ENCODE measurements at regions not wholly inside any gene's neighbourhood (a gene's known extent, or its start where the extent isn't known, plus 50 kb on each side); places are given as distances from the start of the nearest gene placed in this dataset.
"Not testable (repeated sequence)": the region's sequence is repeated elsewhere in the genome, so short reads cannot be mapped to it uniquely, and the experiment has no call there.

- not testable (repeated sequence) for TF ChIP-seq CTCF, POLR2A (IDR thresholded peaks at IDR 0.05)
Measured at GRCh38 chr17:26966625-26967179, 327.2 kb upstream of the WSB1 start.

Data from body of pancreas (tissue), 4 donors.